Right lobe of liver (tissue), 6 donors: ENCODE measurements at regions not wholly inside any gene's neighbourhood (a gene's known extent, or its start where the extent isn't known, plus 50 kb on each side); places are given as distances from the start of the nearest gene placed in this dataset.

ENCODE experiments used
- ATAC-seq, 4 donors: fragments of 200-7000 bp; cut with Tn5 transposase; one replicate each; pipeline ENCODE4 v1.9.1; 2020; ENCODE audit warnings: mild to moderate bottlenecking in 4 of 4, moderate library complexity in 4 of 4
- DNase-seq, 3 donors: peaks; one replicate each; pipeline ENCODE4 v3.0.0-alpha.2; 2020
- H3K27ac ChIP-seq, 3 donors: fragments of 200-600 bp; one replicate each; pipeline ENCODE4 v1.8.0; 2022
- H3K27me3 ChIP-seq, 2 donors: fragments of 200-600 bp; one replicate each; pipeline ENCODE4 v1.8.0; 2022
- H3K36me3 ChIP-seq, 4 donors: fragments of 200-600 bp; sonication (generic) in 1 of 4; one replicate each; pipeline versions ENCODE4 v1.5.1 to v1.8.0; 2017 to 2022; ENCODE audit warnings: control low read depth in 1 of 4
- H3K4me1 ChIP-seq, 4 donors: fragments of 200-600 bp; sonication (generic) in 1 of 4; one replicate each; pipeline versions ENCODE4 v1.5.1 to v1.8.0; 2017 to 2022; ENCODE audit warnings: control low read depth in 1 of 4
- H3K4me3 ChIP-seq, 3 donors: fragments of 200-600 bp; one replicate each; pipeline ENCODE4 v1.8.0; 2022
- H3K9me3 ChIP-seq, 4 donors: fragments of 200-600 bp; sonication (generic) in 1 of 4; one replicate each; pipeline versions ENCODE4 v1.5.1 to v1.8.0; 2017 to 2022; ENCODE audit warnings: control low read depth in 1 of 4
- CTCF ChIP-seq, 4 donors: fragments of 200-600 bp in 3 of 4; fragments of 450-650 bp in 1 of 4; IDR thresholded peaks; one replicate each; pipeline versions ENCODE4 v1.5.1 to v1.8.0; 2016 to 2022; ENCODE audit warnings: antibody characterized with exemption in 4 of 4, mild to moderate bottlenecking in 2 of 4
- POLR2A ChIP-seq: fragments of 450-650 bp; IDR thresholded peaks from one replicate; pipeline ENCODE4 v1.6.1; 2017; ENCODE audit warnings: antibody characterized with exemption, mild to moderate bottlenecking
- WGBS: methylation state at CpG from one replicate; pipeline ENCODE4 v1.1.6; 2018; ENCODE audit warnings: low coverage, low lambda C conversion rate; ENCODE audit not compliant: insufficient coverage; ENCODE audit errors: missing lambda C conversion rate; 5-methylcytosine and 5-hydroxymethylcytosine counted together
- intact Hi-C, 2 donors: fragments of 100-400 bp; cut with DNase I; formaldehyde crosslinking; loops; one replicate each; pipeline versions ENCODE4 v1.11.2 to v1.14.1; 2022
- donor health status: DM: no; HTN: yes; CAD: no.
- donor health status: DM: no; HTN: no; CAD: no.
- donor health status: DM: no; HTN: no; CAD: no.
- donor health status: DM: no; HTN: yes; CAD: no.
- donor health status: DM: no; HTN: yes; CAD: no.

DNA sequence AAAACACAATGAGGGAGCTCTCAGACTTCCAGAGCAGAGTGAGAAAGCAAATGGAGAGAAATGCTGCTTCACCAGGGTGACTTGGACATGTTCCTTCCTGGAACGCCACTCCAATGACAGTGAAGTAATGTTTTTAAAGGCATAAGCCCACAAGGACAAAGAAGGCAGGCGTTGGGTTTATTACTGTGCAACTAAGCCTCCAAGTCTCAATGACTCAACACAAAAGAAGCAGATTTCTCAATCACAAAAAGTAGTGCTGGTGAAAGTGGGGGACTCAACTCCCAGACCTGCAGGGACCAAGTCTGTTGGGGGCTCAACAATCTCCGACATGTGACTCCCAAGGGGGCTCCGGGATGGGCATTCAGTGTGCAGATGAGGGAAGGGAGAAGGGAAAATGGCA is 505.2 kb downstream of the BCL11B start:
- DNase-seq, result no peak
- Histone ChIP-seq H3K36me3 (no peaks in the 10 kb centered on the region), H3K27me3 (no peaks in the 10 kb centered on the region), H3K4me3 (no peak overlapping the region), H3K27ac (no peak overlapping the region), H3K9me3 (no peaks in the 10 kb centered on the region), H3K4me1 (no peaks in the 10 kb centered on the region)
- TF ChIP-seq CTCF (IDR thresholded peaks at IDR 0.05) (no peak), POLR2A (no peak)
- 52% methylated on average over 4 of the region's 4 CpGs for whole genome bisulfite sequencing
- intact Hi-C loops, result no loop called here
- ATAC-seq, result no peak

DNA sequence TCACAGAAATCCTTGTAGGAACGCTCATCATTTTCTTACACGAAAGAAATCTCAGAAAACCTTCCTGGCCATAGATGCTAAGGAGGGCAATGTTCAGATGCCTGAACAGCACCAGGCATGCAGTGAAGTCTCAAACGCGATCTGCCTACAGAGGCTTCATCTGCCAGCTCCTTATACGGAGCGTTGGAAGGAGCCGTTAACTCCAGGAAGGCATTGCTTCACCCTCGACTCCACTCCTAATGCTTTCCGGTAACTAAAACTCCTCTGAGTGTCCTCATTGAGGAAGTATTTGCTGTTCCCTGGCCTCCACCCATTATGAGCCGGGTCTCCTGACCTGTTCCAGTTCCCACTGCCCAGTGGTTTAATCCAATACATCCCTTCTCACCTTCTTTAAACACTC is 502.7 kb downstream of the BCL11B start:
- no peaks in the 10 kb centered on the region for H3K36me3 ChIP-seq
- H3K4me3 ChIP-seq, result no peak overlapping the region
- no peak for DNase-seq
- no peaks in the 10 kb centered on the region for H3K4me1 ChIP-seq
- intact Hi-C loops, result no loop called here
- no peaks in the 10 kb centered on the region for H3K9me3 ChIP-seq
- TF ChIP-seq CTCF (IDR thresholded peaks at IDR 0.05), result no peak
- TF ChIP-seq POLR2A, result no peak
- WGBS, result 69% methylated on average over 6 of the region's 10 CpGs
- H3K27me3 ChIP-seq, result no peaks in the 10 kb centered on the region
- no peak overlapping the region for H3K27ac ChIP-seq
- ATAC-seq, result no peak

DNA sequence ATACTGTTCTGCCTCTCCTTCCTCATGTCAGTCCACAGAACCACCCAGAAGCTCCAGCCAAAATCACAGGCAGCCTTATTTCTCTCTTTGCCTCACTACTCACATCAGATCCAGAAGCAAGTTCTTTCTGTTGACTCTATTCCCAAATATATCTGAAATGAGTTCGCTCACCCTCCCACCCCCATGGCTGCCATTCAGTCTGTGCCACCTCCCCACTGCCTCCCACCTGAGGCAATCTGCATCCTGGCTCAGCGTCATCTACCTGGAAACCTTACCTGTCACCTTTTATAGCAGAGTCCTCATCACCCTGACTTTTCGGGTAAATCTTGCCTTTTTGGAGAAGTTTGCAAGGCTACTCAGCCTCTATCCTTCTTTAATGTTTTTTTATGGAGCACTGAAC is 501.8 kb downstream of the BCL11B start:
- WGBS, result 77% methylated on average over 2 of the region's 3 CpGs
- Histone ChIP-seq H3K4me3 (no peak overlapping the region), H3K9me3 (no peaks in the 10 kb centered on the region), H3K27me3 (no peaks in the 10 kb centered on the region), H3K36me3 (no peaks in the 10 kb centered on the region), H3K4me1 (no peaks in the 10 kb centered on the region), H3K27ac (no peak overlapping the region)
- TF ChIP-seq POLR2A (no peak), CTCF (IDR thresholded peaks at IDR 0.05) (no peak)
- intact Hi-C loops, result no loop called here
- ATAC-seq (no peak), DNase-seq (no peak)

DNA sequence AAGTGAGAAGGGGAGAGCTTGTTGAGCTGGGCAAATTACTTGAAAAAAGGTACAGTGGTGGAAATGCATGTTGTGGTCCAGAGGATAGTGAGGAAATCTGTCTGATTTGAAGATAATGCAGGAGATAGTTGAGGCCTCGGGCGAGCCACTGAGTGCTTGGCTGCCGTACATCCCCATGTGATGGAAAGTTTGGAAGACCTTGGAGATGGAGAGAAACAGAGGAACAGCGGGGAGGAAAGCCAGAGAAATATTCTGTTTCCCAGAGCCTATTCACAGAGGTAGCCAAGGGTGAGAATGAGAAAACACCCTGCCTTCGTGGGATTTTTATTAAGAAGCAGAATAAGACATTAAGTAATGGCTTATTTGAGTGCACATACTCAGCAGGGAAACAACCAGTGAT is 498.2 kb downstream of the BCL11B start:
- no peak for ATAC-seq
- H3K27ac ChIP-seq, result no peak overlapping the region
- H3K4me1 ChIP-seq, result no peaks in the 10 kb centered on the region
- intact Hi-C loops, result no loop called here
- H3K36me3 ChIP-seq, result no peaks in the 10 kb centered on the region
- no peaks in the 10 kb centered on the region for H3K27me3 ChIP-seq
- no peaks in the 10 kb centered on the region for H3K9me3 ChIP-seq
- no peak overlapping the region for H3K4me3 ChIP-seq
- TF ChIP-seq POLR2A (no peak), CTCF (IDR thresholded peaks at IDR 0.05) (no peak)
- no peak for DNase-seq
- WGBS, result 65% methylated on average over 5 of the region's 5 CpGs

DNA sequence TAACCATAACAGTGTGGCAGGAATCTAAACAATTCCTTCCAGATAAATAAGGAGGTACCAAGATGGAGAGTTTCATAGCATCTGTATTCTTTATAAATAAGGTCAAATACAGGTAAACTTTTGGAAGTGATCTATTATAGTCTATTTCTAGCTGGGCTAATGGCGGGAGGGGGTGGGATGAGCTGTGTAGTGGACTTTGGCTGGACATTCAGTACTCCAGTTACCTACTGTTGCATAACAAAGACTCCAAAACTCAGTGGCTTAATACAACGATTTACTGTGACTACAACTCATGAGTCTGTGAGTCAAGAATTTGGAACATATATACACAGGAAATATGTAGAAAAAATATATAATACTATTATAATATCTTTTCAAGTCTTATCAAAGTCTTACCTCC is 496.1 kb downstream of the BCL11B start:
- no peaks in the 10 kb centered on the region for H3K4me1 ChIP-seq

More for the DNA sequence above, 496.1 kb downstream of the BCL11B start:
- no peaks in the 10 kb centered on the region for H3K27me3 ChIP-seq
- no peak for TF ChIP-seq POLR2A
- H3K36me3 ChIP-seq, result no peaks in the 10 kb centered on the region
- no peaks in the 10 kb centered on the region for H3K9me3 ChIP-seq
- WGBS, result 22% methylated on average over 2 of the region's 2 CpGs
- ATAC-seq (peak in 3 of 4 donors; percentile 41 to 63 (median 59)), DNase-seq (no peak)
- intact Hi-C loops, result no loop called here
- no peak overlapping the region for H3K27ac ChIP-seq
- no peak overlapping the region for H3K4me3 ChIP-seq
